ENCODE measurements at regions not wholly inside any gene's neighbourhood (a gene's known extent, or its start where the extent isn't known, plus 50 kb on each side); places are given as distances from the start of the nearest gene placed in this dataset.

DNA sequence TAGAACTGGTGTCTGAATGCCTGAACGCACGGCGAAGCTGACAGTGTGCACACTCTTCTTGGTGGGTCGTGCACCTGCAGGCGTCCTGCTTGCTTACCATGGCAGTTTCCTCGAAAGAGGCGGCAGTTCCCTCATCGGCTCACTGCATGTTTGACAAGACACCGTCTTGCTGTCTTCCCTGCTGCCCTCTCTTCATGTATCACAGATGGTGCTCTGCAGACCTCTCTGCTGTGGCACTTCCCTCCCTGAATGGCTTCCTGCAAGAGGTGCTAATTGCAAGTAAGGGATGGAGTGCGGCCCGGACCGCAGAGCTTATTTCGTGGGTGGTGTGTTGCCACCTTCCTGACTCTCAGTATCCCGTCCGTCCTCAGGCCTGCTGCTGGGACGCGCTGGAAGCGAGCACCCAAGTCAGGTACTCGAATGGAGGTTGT, 156.7 kb upstream of the RTL1 start:
- Histone ChIP-seq H3K36me3 (no peaks in the 10 kb centered on the region), H3K27me3 (no peaks in the 10 kb centered on the region), H3K4me1 (ENCODE audit: control insufficient read depth in 1 of 2, insufficient read depth in 1 of 2, low read depth in 1 of 2, low read length in 1 of 2) (no peaks in the 10 kb centered on the region), H3K27ac (no peak overlapping the region), H3K4me3 (ENCODE audit: low read depth in 1 of 2, low read length in 1 of 2) (no peak overlapping the region), H3K9me3 (no peaks in the 10 kb centered on the region)
- no peak for TF ChIP-seq CTCF (IDR thresholded peaks at IDR 0.05)

GRCh38 chr14:101061411-101062064, 158.0 kb upstream of the RTL1 start:
- TF ChIP-seq CTCF (IDR thresholded peaks at IDR 0.05), result no peak
- no peaks in the 10 kb centered on the region for H3K36me3 ChIP-seq
- H3K9me3 ChIP-seq, result no peaks in the 10 kb centered on the region
- H3K27me3 ChIP-seq, result no peaks in the 10 kb centered on the region
- H3K4me1 ChIP-seq (ENCODE audit: control insufficient read depth in 1 of 2, insufficient read depth in 1 of 2, low read depth in 1 of 2, low read length in 1 of 2), result no peaks in the 10 kb centered on the region
- H3K4me3 ChIP-seq (ENCODE audit: low read depth in 1 of 2, low read length in 1 of 2), result no peak overlapping the region
- H3K27ac ChIP-seq, result no peak overlapping the region

GRCh38 chr14:101062065-101062450, 158.5 kb upstream of the RTL1 start:
- Histone ChIP-seq H3K4me1 (ENCODE audit: control insufficient read depth in 1 of 2, insufficient read depth in 1 of 2, low read depth in 1 of 2, low read length in 1 of 2) (no peaks in the 10 kb centered on the region), H3K36me3 (no peaks in the 10 kb centered on the region), H3K9me3 (no peaks in the 10 kb centered on the region), H3K4me3 (ENCODE audit: low read depth in 1 of 2, low read length in 1 of 2) (no peak overlapping the region), H3K27me3 (no peaks in the 10 kb centered on the region), H3K27ac (no peak overlapping the region)
- no peak for TF ChIP-seq CTCF (IDR thresholded peaks at IDR 0.05)

GRCh38 chr14:101062601-101063000, 159.1 kb upstream of the RTL1 start:
- Histone ChIP-seq H3K27ac (no peak overlapping the region), H3K9me3 (no peaks in the 10 kb centered on the region), H3K4me3 (ENCODE audit: low read depth in 1 of 2, low read length in 1 of 2) (no peak overlapping the region), H3K4me1 (ENCODE audit: control insufficient read depth in 1 of 2, insufficient read depth in 1 of 2, low read depth in 1 of 2, low read length in 1 of 2) (no peaks in the 10 kb centered on the region), H3K27me3 (no peaks in the 10 kb centered on the region), H3K36me3 (no peaks in the 10 kb centered on the region)
- TF ChIP-seq CTCF (IDR thresholded peaks at IDR 0.05), result no peak

GRCh38 chr14:101063121-101063520, 159.6 kb upstream of the RTL1 start:
- H3K4me1 ChIP-seq (ENCODE audit: control insufficient read depth in 1 of 2, insufficient read depth in 1 of 2, low read depth in 1 of 2, low read length in 1 of 2), result no peaks in the 10 kb centered on the region
- TF ChIP-seq CTCF (IDR thresholded peaks at IDR 0.05), result no peak
- H3K27ac ChIP-seq, result no peak overlapping the region
- H3K9me3 ChIP-seq, result no peaks in the 10 kb centered on the region
- H3K27me3 ChIP-seq, result peaks cover 1% of the 10 kb centered on the region
- no peaks in the 10 kb centered on the region for H3K36me3 ChIP-seq
- H3K4me3 ChIP-seq (ENCODE audit: low read depth in 1 of 2, low read length in 1 of 2), result no peak overlapping the region
